GM19328 (cell line): ENCODE measurements at regions not wholly inside any gene's neighbourhood (a gene's known extent, or its start where the extent isn't known, plus 50 kb on each side); places are given as distances from the start of the nearest gene placed in this dataset.

ENCODE experiments used
- ATAC-seq: cut with Tn5 transposase; IDR thresholded peaks from one replicate; pipeline ENCODE4 v1.9.1; 2021; ENCODE audit warnings: mild to moderate bottlenecking, moderate library complexity; ENCODE audit not compliant: unreplicated experiment

- ATAC-seq = no peak
These were observed 413.5 kb upstream of the THBS1 start for GRCh38 chr15:39167164-39168058.

GRCh38 chr15:39171944-39172368 lies 408.9 kb upstream of the THBS1 start:
- ATAC-seq = no peak

GRCh38 chr15:39172380-39173281 lies 408.2 kb upstream of the THBS1 start:
- ATAC-seq = no peak

GRCh38 chr15:39173426-39173825 lies 407.5 kb upstream of the THBS1 start:
- ATAC-seq = no peak

- no peak for ATAC-seq
These were observed 406.5 kb upstream of the THBS1 start for GRCh38 chr15:39174332-39174731.

GRCh38 chr15:39176030-39176429 lies 404.8 kb upstream of the THBS1 start:
- no peak for ATAC-seq

GRCh38 chr15:39177561-39177960 lies 403.3 kb upstream of the THBS1 start:
- ATAC-seq = no peak

GRCh38 chr15:39180030-39180429 lies 400.8 kb upstream of the THBS1 start:
- no peak for ATAC-seq

GRCh38 chr15:39180483-39180933 lies 400.4 kb upstream of the THBS1 start:
- no peak for ATAC-seq

- no peak for ATAC-seq
These were observed 399.7 kb upstream of the THBS1 start for GRCh38 chr15:39181056-39181747.

- ATAC-seq = no peak
These were observed 398.9 kb upstream of the THBS1 start for GRCh38 chr15:39181940-39182339.

- no peak for ATAC-seq
These were observed 397.6 kb upstream of the THBS1 start for GRCh38 chr15:39183164-39183881.

- no peak for ATAC-seq
These were observed 396.0 kb upstream of the THBS1 start for GRCh38 chr15:39184701-39185390.

- ATAC-seq = no peak
These were observed 392.6 kb upstream of the THBS1 start for GRCh38 chr15:39188314-39188713.

GRCh38 chr15:39188930-39189329 lies 391.9 kb upstream of the THBS1 start:
- ATAC-seq = no peak

GRCh38 chr15:39191871-39192291 lies 389.0 kb upstream of the THBS1 start:
- ATAC-seq = no peak

GRCh38 chr15:39192351-39192750 lies 388.5 kb upstream of the THBS1 start:
- no peak for ATAC-seq

- ATAC-seq = no peak
These were observed 387.8 kb upstream of the THBS1 start for GRCh38 chr15:39192979-39193560.

- no peak for ATAC-seq
These were observed 387.3 kb upstream of the THBS1 start for GRCh38 chr15:39193611-39194010.
